ENCODE measurements at regions not wholly inside any gene's neighbourhood (a gene's known extent, or its start where the extent isn't known, plus 50 kb on each side); places are given as distances from the start of the nearest gene placed in this dataset.

DNA sequence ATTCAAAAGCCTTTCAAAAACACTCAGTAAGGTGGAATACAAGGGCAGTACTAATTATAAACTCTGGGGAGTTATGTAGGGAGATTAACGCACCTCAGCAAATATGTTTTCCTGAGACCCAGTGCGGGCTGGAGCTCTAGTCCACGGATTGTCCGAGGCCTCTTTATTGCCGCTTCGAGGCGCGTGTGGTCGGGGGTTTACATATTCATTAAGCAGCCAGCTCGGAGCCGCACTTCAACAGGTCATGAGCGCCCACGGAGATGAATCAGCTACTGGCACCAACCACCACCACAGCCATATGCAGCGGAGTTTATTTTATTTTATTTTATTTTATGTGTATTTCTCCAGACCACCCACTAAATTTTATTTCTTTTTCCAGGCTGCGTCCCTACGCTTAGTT lies 195.9 kb upstream of the ADARB2 start (continued):
- TF ChIP-seq, protein P1, sequence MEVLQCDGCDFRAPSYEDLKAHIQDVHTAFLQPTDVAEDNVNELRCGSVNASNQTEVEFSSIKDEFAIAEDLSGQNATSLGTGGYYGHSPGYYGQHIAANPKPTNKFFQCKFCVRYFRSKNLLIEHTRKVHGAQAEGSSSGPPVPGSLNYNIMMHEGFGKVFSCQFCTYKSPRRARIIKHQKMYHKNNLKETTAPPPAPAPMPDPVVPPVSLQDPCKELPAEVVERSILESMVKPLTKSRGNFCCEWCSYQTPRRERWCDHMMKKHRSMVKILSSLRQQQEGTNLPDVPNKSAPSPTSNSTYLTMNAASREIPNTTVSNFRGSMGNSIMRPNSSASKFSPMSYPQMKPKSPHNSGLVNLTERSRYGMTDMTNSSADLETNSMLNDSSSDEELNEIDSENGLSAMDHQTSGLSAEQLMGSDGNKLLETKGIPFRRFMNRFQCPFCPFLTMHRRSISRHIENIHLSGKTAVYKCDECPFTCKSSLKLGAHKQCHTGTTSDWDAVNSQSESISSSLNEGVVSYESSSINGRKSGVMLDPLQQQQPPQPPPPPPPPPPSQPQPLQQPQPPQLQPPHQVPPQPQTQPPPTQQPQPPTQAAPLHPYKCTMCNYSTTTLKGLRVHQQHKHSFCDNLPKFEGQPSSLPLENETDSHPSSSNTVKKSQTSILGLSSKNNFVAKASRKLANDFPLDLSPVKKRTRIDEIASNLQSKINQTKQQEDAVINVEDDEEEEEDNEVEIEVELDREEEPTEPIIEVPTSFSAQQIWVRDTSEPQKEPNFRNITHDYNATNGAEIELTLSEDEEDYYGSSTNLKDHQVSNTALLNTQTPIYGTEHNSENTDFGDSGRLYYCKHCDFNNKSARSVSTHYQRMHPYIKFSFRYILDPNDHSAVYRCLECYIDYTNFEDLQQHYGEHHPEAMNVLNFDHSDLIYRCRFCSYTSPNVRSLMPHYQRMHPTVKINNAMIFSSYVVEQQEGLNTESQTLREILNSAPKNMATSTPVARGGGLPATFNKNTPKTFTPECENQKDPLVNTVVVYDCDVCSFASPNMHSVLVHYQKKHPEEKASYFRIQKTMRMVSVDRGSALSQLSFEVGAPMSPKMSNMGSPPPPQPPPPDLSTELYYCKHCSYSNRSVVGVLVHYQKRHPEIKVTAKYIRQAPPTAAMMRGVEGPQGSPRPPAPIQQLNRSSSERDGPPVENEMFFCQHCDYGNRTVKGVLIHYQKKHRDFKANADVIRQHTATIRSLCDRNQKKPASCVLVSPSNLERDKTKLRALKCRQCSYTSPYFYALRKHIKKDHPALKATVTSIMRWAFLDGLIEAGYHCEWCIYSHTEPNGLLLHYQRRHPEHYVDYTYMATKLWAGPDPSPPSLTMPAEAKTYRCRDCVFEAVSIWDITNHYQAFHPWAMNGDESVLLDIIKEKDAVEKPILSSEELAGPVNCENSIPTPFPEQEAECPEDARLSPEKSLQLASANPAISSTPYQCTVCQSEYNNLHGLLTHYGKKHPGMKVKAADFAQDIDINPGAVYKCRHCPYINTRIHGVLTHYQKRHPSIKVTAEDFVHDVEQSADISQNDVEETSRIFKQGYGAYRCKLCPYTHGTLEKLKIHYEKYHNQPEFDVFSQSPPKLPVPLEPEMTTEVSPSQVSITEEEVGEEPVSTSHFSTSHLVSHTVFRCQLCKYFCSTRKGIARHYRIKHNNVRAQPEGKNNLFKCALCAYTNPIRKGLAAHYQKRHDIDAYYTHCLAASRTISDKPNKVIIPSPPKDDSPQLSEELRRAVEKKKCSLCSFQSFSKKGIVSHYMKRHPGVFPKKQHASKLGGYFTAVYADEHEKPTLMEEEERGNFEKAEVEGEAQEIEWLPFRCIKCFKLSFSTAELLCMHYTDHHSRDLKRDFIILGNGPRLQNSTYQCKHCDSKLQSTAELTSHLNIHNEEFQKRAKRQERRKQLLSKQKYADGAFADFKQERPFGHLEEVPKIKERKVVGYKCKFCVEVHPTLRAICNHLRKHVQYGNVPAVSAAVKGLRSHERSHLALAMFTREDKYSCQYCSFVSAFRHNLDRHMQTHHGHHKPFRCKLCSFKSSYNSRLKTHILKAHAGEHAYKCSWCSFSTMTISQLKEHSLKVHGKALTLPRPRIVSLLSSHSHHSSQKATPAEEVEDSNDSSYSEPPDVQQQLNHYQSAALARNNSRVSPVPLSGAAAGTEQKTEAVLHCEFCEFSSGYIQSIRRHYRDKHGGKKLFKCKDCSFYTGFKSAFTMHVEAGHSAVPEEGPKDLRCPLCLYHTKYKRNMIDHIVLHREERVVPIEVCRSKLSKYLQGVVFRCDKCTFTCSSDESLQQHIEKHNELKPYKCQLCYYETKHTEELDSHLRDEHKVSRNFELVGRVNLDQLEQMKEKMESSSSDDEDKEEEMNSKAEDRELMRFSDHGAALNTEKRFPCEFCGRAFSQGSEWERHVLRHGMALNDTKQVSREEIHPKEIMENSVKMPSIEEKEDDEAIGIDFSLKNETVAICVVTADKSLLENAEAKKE (CRISPR knock-in tag; IDR thresholded peaks at IDR 0.05), result no peak
- no peak for TF ChIP-seq EZH2 (IDR thresholded peaks at IDR 0.05; ENCODE audit: low read depth, unreplicated experiment)
- TF ChIP-seq CREB1 (CRISPR knock-in tag; IDR thresholded peaks at IDR 0.05; ENCODE audit: low read depth), result no peak
- TF ChIP-seq, protein P2, sequence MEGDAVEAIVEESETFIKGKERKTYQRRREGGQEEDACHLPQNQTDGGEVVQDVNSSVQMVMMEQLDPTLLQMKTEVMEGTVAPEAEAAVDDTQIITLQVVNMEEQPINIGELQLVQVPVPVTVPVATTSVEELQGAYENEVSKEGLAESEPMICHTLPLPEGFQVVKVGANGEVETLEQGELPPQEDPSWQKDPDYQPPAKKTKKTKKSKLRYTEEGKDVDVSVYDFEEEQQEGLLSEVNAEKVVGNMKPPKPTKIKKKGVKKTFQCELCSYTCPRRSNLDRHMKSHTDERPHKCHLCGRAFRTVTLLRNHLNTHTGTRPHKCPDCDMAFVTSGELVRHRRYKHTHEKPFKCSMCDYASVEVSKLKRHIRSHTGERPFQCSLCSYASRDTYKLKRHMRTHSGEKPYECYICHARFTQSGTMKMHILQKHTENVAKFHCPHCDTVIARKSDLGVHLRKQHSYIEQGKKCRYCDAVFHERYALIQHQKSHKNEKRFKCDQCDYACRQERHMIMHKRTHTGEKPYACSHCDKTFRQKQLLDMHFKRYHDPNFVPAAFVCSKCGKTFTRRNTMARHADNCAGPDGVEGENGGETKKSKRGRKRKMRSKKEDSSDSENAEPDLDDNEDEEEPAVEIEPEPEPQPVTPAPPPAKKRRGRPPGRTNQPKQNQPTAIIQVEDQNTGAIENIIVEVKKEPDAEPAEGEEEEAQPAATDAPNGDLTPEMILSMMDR (conservative IDR thresholded peaks at IDR 0.05; ENCODE audit: low read depth in 2 of 2), result no peak

DNA sequence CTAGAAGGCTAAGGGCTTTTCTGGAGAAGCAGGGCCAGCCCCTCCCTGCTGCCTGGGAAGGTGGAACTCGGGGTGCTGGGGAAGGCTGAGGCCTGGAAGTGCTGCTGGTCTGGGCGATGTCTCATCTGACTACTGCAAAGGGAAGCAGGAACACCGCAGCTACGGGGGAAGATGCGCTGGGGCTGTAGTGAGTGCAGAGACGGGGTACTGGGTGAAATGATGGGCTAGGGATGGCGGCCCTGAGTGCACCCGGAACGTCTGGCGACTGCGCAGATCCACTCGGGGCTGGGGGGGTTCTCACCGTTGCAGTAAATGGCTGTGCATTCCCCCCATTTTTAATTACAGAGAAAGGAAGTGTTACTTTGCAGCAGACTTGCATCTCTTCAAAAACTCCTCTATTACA lies 195.4 kb upstream of the ADARB2 start:
- peaks cover 14% of the 10 kb centered on the region for H3K4me1 Mint-ChIP-seq
- Histone ChIP-seq H3K27me3 (ENCODE audit: insufficient read depth) (no peaks in the 10 kb centered on the region), H4K20me1 (replicated peaks; ENCODE audit: insufficient read depth) (no peaks in the 10 kb centered on the region), H3K27ac (ENCODE audit: low read depth) (no peak overlapping the region), H3K36me3 (ENCODE audit: insufficient read depth) (no peaks in the 10 kb centered on the region), H3K4me2 (peak overlapping the region; percentile 65), H3K4me1 (ENCODE audit: insufficient read depth) (peaks cover 5% of the 10 kb centered on the region; the same call in 1 of the 2 replicates), H3K4me3 (peak overlapping the region; percentile 45), H2AFZ (peak overlapping the region; percentile 93), H3F3A (replicated peaks; ENCODE audit: low read depth) (no peaks in the 10 kb centered on the region), H3K9me2 (ENCODE audit: insufficient read depth) (no peaks in the 10 kb centered on the region), H3K79me2 (replicated peaks; ENCODE audit: insufficient read depth) (no peaks in the 10 kb centered on the region)
- peak overlapping the region; percentile 67 for H3K4me3 Mint-ChIP-seq
- peaks cover 8% of the 10 kb centered on the region for H3K27me3 Mint-ChIP-seq (ENCODE audit: insufficient read depth, low read depth, poor library complexity)
- DNase-seq (ENCODE audit: low spot score) (peak; percentile 43), ATAC-seq (peak; percentile 97)
- no peaks in the 10 kb centered on the region for H3K9me3 Mint-ChIP-seq
- H3K36me3 Mint-ChIP-seq (ENCODE audit: low read depth), result no peaks in the 10 kb centered on the region
- no peak overlapping the region for H3K27ac Mint-ChIP-seq
- TF ChIP-seq, protein P3, sequence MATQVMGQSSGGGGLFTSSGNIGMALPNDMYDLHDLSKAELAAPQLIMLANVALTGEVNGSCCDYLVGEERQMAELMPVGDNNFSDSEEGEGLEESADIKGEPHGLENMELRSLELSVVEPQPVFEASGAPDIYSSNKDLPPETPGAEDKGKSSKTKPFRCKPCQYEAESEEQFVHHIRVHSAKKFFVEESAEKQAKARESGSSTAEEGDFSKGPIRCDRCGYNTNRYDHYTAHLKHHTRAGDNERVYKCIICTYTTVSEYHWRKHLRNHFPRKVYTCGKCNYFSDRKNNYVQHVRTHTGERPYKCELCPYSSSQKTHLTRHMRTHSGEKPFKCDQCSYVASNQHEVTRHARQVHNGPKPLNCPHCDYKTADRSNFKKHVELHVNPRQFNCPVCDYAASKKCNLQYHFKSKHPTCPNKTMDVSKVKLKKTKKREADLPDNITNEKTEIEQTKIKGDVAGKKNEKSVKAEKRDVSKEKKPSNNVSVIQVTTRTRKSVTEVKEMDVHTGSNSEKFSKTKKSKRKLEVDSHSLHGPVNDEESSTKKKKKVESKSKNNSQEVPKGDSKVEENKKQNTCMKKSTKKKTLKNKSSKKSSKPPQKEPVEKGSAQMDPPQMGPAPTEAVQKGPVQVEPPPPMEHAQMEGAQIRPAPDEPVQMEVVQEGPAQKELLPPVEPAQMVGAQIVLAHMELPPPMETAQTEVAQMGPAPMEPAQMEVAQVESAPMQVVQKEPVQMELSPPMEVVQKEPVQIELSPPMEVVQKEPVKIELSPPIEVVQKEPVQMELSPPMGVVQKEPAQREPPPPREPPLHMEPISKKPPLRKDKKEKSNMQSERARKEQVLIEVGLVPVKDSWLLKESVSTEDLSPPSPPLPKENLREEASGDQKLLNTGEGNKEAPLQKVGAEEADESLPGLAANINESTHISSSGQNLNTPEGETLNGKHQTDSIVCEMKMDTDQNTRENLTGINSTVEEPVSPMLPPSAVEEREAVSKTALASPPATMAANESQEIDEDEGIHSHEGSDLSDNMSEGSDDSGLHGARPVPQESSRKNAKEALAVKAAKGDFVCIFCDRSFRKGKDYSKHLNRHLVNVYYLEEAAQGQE (IDR thresholded peaks at IDR 0.05; ENCODE audit: unreplicated experiment), result no peak
- TF ChIP-seq ZNF331 (CRISPR knock-in tag; IDR thresholded peaks at IDR 0.05; ENCODE audit: low read depth) (no peak), NANOG (IDR thresholded peaks at IDR 0.05; ENCODE audit: borderline replicate concordance) (no peak), EZH2 (IDR thresholded peaks at IDR 0.05; ENCODE audit: low read depth, unreplicated experiment) (no peak), POLR2AphosphoS5 (IDR thresholded peaks at IDR 0.05; ENCODE audit: low read depth) (no peak), EZH2phosphoT487 (IDR thresholded peaks at IDR 0.05; ENCODE audit: unreplicated experiment) (no peak), ZNF114 (CRISPR knock-in tag; IDR thresholded peaks at IDR 0.05) (no peak)
- TF ChIP-seq, protein P4, sequence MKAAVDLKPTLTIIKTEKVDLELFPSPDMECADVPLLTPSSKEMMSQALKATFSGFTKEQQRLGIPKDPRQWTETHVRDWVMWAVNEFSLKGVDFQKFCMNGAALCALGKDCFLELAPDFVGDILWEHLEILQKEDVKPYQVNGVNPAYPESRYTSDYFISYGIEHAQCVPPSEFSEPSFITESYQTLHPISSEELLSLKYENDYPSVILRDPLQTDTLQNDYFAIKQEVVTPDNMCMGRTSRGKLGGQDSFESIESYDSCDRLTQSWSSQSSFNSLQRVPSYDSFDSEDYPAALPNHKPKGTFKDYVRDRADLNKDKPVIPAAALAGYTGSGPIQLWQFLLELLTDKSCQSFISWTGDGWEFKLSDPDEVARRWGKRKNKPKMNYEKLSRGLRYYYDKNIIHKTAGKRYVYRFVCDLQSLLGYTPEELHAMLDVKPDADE (IDR thresholded peaks at IDR 0.05), result no peak
